NCI-H1436 (cell line): ENCODE measurements at regions not wholly inside any gene's neighbourhood (a gene's known extent, or its start where the extent isn't known, plus 50 kb on each side); places are given as distances from the start of the nearest gene placed in this dataset.
A peak's percentile ranks its signal among the peaks of the same experiment; 100 is the strongest.

Experiments
- DNase-seq: peaks from one replicate; lab custom pipeline; 2025; lab: John Stamatoyannopoulos, UW

GRCh38 chr4:137310593-137311490 is 221.5 kb downstream of the PCDH18 start:
- no peak for DNase-seq

- no peak for DNase-seq
These were observed 222.1 kb downstream of the PCDH18 start for GRCh38 chr4:137310166-137310565.

DNA sequence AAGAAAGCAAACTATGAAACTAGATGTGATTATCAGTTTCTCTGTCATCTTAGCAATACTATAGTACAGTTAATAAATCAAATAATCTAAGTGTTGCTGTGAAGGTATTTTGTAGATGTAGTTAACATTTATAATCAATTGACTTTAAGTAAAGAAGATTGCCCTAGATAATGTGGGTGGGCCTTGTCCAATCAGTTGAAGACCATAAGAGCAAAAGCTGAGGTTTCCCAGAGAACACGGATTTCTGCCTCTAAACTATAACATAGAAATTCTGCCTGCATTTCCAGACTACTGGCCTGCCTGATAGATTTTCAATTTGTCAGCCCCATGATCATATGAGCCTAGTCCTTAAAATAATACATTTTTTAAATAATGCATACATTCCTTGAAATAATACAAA is 222.9 kb downstream of the PCDH18 start:
- DNase-seq, result no peak

- no peak for DNase-seq
These were observed 224.5 kb downstream of the PCDH18 start for GRCh38 chr4:137307806-137308205.

- DNase-seq, result no peak
These were observed 231.5 kb downstream of the PCDH18 start for GRCh38 chr4:137300776-137301175.

GRCh38 chr4:137299281-137299680 is 233.0 kb downstream of the PCDH18 start:
- no peak for DNase-seq

DNA sequence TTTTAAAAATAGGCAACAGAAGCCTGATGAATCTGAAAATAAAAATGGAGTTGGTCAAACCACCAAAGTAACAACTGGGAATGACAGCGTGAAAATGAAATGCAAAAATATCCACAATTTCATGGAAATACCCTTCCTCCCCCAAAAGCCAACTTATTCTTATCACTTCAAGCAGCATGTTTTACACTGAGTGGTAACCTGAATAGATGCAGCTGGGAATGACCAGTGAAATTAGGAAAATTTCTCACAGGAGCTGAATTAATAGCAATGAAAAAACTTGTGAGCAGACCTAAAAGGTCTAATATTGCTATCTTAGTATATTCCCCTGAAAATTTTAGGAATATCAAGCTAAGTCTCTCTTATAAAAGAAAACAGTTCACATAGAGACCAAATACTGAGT is 239.0 kb downstream of the PCDH18 start:
- no peak for DNase-seq

DNA sequence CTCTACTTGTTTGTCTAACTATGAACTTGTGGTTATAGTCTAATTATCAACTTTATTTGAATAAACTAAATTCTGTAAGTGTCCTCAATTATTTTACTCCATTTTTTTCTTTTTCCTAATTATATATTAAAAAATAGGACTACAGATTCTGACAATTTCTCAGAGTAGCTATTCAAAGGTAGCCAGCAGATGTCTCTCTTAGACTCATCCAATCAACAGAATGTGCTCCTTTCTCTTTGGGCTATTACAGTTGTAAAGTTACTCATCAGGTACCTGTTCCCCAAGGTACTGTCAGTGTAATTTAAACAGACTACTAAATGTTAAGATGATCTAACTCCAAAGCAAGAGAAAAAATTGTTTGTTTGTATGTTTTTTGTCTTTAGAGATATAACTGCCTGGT is 248.6 kb downstream of the PCDH18 start:
- DNase-seq, result no peak

- DNase-seq, result no peak
These were observed 253.9 kb downstream of the PCDH18 start for GRCh38 chr4:137278431-137278830.

- DNase-seq, result no peak
These were observed 257.9 kb downstream of the PCDH18 start for GRCh38 chr4:137274404-137274803.

DNA sequence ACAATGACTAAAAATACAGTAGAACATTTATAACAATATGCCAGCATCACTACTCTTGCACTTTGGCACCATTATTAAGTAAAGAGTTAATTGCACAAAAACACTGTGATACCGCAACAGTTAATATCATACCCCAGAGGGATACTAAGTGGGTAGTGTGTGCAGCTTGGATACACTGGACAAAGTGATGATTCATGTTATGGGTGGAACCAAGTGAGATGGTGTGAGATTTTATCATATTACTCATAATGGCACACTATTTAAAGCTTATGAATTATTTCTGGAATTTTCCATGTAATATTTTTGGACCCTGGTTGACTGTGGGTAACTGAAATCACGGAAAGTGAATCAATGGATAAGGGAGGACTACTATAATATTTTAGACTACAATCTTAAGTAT is 265.3 kb downstream of the PCDH18 start:
- DNase-seq, result no peak

DNA sequence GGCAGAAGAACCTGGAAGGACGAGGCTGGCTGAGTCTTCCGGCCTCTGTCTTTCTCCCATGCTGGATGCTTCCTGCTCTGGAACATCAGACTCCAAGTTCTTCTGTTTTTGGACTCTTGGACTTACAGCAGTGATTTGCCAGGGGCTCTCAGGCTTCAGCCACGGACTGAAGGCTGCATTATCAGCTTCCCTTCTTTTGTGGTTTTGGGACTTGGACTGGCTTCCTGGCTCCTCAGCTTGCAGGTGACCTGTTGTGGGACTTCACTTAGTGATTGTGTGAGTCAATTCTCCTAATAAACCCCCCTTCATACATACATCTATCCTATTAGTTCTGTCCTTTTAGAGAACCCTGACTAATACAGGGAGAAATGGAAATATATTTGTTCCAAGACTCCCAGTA is 265.8 kb downstream of the PCDH18 start:
- no peak for DNase-seq

DNA sequence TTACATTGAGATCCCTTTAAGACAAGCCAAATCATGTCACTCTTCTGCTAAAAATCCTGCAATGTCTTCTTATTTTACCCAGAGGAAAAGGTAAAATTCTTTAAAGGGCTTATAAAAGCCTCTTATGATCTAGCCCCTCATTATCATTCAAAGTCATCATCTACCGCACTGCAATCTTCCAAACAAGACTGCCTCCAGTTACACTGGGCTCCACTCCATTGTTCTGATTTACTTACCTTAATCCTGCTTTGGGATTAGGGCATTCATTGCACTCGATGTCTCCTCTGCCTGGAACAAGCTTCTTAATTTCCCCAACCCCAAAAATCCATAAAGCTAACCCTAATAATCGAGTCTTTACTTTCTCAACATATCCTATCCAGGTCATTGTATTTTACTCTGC is 269.1 kb downstream of the PCDH18 start:
- DNase-seq, result no peak

DNA sequence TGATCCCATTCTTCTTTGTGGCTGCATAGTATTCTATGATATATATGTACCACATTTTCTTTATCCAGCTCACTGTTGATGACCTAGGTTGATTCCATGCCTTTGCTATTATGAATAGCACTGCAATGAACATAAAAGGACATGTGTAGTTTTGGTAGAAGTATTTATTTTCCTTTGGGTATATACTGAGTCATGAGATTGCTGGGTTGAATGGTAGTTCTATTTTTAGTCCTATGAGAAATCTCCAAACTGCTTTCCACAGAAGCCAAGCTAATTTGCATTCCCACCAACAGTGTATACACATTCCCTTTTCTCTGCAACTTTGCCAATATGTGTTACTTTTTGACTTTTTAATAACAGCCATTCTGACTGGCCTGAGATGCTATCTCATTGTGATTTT is 278.3 kb downstream of the PCDH18 start:
- DNase-seq, result no peak

- DNase-seq, result no peak
These were observed 283.2 kb downstream of the PCDH18 start for GRCh38 chr4:137249112-137249511.

DNA sequence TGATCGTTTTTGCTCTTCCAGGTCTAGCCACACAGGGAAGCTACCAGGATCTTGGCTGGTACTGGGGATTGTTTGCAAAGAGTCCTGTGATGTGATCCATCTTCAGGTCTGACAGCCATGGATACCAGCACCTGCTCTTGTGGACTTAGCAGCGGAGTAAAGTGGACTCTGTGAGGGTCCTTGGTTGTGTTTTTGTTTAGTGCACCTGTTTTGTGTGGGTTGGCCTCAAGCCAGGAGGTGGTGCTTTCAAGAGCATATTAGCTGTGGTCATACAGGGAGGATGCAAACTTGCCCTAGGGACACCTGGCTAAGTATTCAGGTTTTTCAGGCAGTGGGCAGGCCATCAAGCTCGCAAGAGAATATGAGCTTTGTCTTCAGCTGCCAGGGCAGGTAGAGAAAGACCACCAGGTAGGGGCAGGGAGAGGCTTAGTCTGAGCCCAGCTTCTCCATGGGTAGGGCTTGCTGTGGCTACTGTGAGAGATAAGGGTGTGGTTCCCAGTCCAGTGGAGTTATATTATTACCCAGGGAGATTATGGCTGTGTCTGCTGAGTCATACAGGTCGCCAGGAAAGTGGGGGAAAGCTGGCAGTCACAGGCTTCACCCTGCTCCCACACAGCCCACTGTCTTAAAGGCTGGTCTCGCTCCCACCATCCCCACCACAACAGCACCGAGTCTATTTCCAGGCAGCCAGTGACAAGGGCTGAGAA is 293.7 kb downstream of the PCDH18 start:
- peak; percentile 16 for DNase-seq

GRCh38 chr4:137226900-137227299 is 305.4 kb downstream of the PCDH18 start:
- DNase-seq, result no peak

GRCh38 chr4:137226221-137226620 is 306.1 kb downstream of the PCDH18 start:
- no peak for DNase-seq

DNA sequence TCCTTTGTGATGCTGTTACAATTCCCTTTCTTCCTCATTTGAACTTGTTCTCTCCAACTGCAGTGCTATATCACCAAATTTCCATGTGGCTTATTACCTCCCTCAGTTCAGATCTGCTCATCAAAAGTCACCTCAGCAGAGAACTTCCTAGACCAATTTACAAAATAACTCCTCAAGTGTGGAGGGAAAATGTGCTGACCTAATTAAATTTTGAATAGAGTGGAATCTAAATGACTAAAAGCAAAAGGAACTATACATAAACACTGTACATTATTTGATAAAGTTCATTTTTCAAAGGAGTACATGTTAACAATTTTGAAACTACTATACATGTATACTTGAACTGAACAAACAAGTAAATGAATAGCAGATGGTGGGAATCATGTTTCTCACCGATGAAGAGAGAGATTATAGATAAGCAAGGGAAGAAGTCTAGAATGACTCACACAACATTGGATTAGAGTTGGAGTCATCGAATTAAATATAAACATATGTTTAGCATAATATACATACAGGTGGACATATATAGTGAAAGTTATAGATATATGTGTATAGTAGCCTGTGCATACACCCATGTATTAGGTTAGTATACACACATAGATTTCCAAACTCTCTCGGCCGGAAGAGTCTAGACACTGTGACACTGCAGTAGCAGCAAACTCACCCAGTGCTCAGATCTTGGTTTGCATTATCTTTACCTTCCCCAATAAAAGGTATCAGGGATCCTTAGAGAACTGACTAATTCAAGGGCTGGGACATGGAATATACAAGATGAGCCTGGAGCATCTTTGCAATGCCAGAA is 318.7 kb downstream of the PCDH18 start:
- no peak for DNase-seq

GRCh38 chr4:137212601-137213000 is 319.7 kb downstream of the PCDH18 start:
- DNase-seq, result no peak

GRCh38 chr4:137209240-137209639 is 323.1 kb downstream of the PCDH18 start:
- no peak for DNase-seq

GRCh38 chr4:137206781-137207180 is 325.5 kb downstream of the PCDH18 start:
- no peak for DNase-seq

DNA sequence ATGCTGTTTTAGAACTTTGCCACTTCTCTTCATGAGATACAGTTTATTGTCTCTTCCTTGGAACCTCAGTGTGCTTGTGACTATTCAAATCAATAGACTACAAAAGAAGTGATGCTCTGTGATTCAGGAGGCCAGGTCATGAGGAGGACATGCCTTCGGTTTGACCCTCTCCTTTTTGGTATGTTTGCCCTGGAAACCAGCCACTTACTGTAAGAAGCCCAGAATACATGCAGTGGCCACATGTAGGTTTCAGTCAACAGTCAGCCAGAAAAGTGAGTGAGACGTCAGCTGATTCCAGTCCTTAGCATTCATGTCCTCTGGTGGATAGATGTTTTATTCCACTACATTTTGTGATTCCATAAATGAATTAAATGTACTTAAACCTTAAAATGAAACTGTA is 328.7 kb downstream of the PCDH18 start:
- no peak for DNase-seq
